GM12892 (cell line): ENCODE measurements at regions not wholly inside any gene's neighbourhood (a gene's known extent, or its start where the extent isn't known, plus 50 kb on each side); places are given as distances from the start of the nearest gene placed in this dataset.

Experiments
- POLR2A ChIP-seq: IDR thresholded peaks from 2 replicates; pipeline ENCODE4 v1.6.1; 2011; ENCODE audit warnings: low read depth, low read length, control low read depth
- TAF1 ChIP-seq: IDR thresholded peaks from 2 replicates; pipeline ENCODE4 v1.6.1; 2011; ENCODE audit warnings: low read depth, mild to moderate bottlenecking, control low read depth, low read length, borderline replicate concordance

DNA sequence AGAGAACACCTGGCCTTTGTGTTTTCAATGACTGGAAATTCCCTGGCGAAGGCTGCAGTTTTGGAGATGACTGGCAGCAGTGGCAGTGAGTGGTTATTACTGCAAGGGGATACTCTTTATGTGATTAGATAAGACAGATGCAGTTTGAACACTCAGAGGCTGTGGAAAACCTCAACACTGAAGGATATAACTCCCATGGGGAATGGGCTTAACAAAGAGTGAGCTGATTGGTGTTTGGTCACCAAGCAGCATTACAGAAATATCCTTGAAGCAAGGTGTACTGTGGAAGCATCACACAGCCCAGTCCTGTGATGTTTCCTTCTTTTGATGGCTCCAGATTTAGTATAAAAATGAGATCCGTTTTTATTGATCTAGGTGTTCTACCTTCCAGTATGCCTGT, 490.7 kb upstream of the PTPRD start:
- TF ChIP-seq TAF1 (no peak), POLR2A (no peak)
